Ascending aorta (tissue), 2 donors: ENCODE measurements at regions not wholly inside any gene's neighbourhood (a gene's known extent, or its start where the extent isn't known, plus 50 kb on each side); places are given as distances from the start of the nearest gene placed in this dataset.

Experiments
- DNase-seq, 2 donors: peaks; one replicate each; pipeline ENCODE4 v3.0.0-alpha.2; 2019; ENCODE audit warnings: low spot score in 2 of 2
- H3K27ac ChIP-seq, 2 donors: fragments of 200-600 bp; sonication (generic); one replicate each; pipeline ENCODE4 v1.5.1; 2016 to 2017; ENCODE audit warnings: mild to moderate bottlenecking in 1 of 2
- H3K27me3 ChIP-seq: fragments of 200-600 bp; sonication (generic); one replicate; pipeline ENCODE4 v1.5.1; 2017
- H3K36me3 ChIP-seq, 2 donors: fragments of 200-600 bp; sonication (generic); one replicate each; pipeline ENCODE4 v1.5.1; 2016
- H3K4me1 ChIP-seq, 2 donors: fragments of 200-600 bp; sonication (generic); one replicate each; pipeline ENCODE4 v1.5.1; 2016 to 2017; ENCODE audit warnings: mild to moderate bottlenecking in 1 of 2
- H3K4me3 ChIP-seq, 2 donors: fragments of 200-600 bp; sonication (generic); one replicate each; pipeline ENCODE4 v1.5.1; 2016 to 2017; ENCODE audit warnings: mild to moderate bottlenecking in 1 of 2
- H3K9me3 ChIP-seq, 2 donors: fragments of 200-600 bp; sonication (generic); one replicate each; pipeline ENCODE4 v1.5.1; 2016
- CTCF ChIP-seq, 3 experiments: fragments of 200-600 bp in 2 of 3; fragments of 450-650 bp in 1 of 3; sonication (generic) in 2 of 3; IDR thresholded peaks; one replicate each; pipeline ENCODE4 v1.5.1; 2016 to 2019; ENCODE audit warnings: antibody characterized with exemption in 3 of 3, mild to moderate bottlenecking in 1 of 3, moderate library complexity in 1 of 3
- intact Hi-C: fragments of 100-400 bp; cut with DNase I; formaldehyde crosslinking; loops from one replicate; pipeline ENCODE4 v1.15.1; 2023

- no peaks in the 10 kb centered on the region for H3K27me3 ChIP-seq
- H3K4me1 ChIP-seq, result no peaks in the 10 kb centered on the region
- no peak overlapping the region for H3K27ac ChIP-seq
- H3K9me3 ChIP-seq, result no peaks in the 10 kb centered on the region
- intact Hi-C loops, result no loop called here
- TF ChIP-seq CTCF (IDR thresholded peaks at IDR 0.05), result no peak
- no peak overlapping the region for H3K4me3 ChIP-seq
- no peaks in the 10 kb centered on the region for H3K36me3 ChIP-seq
- no peak for DNase-seq
Measured at GRCh38 chr6:132952031-132952867, 137.9 kb downstream of the RPS12 start.

- no peaks in the 10 kb centered on the region for H3K9me3 ChIP-seq
- H3K36me3 ChIP-seq, result no peaks in the 10 kb centered on the region
- DNase-seq, result no peak
- H3K27ac ChIP-seq, result no peak overlapping the region
- H3K27me3 ChIP-seq, result no peaks in the 10 kb centered on the region
- H3K4me1 ChIP-seq, result no peaks in the 10 kb centered on the region
- H3K4me3 ChIP-seq, result no peak overlapping the region
- intact Hi-C loops, result no loop called here
- no peak for TF ChIP-seq CTCF (IDR thresholded peaks at IDR 0.05)
Measured at GRCh38 chr6:132952986-132953385, 138.6 kb downstream of the RPS12 start.

GRCh38 chr6:132954222-132954621 is 139.9 kb downstream of the RPS12 start:
- no peak overlapping the region for H3K4me3 ChIP-seq
- H3K9me3 ChIP-seq, result no peaks in the 10 kb centered on the region
- H3K27me3 ChIP-seq, result no peaks in the 10 kb centered on the region
- H3K4me1 ChIP-seq, result no peaks in the 10 kb centered on the region
- intact Hi-C loops, result no loop called here
- DNase-seq, result no peak
- TF ChIP-seq CTCF (IDR thresholded peaks at IDR 0.05), result no peak
- no peak overlapping the region for H3K27ac ChIP-seq
- H3K36me3 ChIP-seq, result no peaks in the 10 kb centered on the region

GRCh38 chr6:132954936-132955335 is 140.6 kb downstream of the RPS12 start:
- H3K9me3 ChIP-seq, result no peaks in the 10 kb centered on the region
- H3K36me3 ChIP-seq, result no peaks in the 10 kb centered on the region
- H3K27me3 ChIP-seq, result no peaks in the 10 kb centered on the region
- H3K27ac ChIP-seq, result no peak overlapping the region
- no peaks in the 10 kb centered on the region for H3K4me1 ChIP-seq
- intact Hi-C loops, result no loop called here
- no peak overlapping the region for H3K4me3 ChIP-seq
- no peak for DNase-seq
- no peak for TF ChIP-seq CTCF (IDR thresholded peaks at IDR 0.05)

GRCh38 chr6:132959639-132960326 is 145.4 kb downstream of the RPS12 start:
- H3K27ac ChIP-seq, result no peak overlapping the region
- no peak for DNase-seq
- H3K4me1 ChIP-seq, result no peaks in the 10 kb centered on the region
- no peaks in the 10 kb centered on the region for H3K36me3 ChIP-seq
- H3K27me3 ChIP-seq, result no peaks in the 10 kb centered on the region
- no peak overlapping the region for H3K4me3 ChIP-seq
- no peaks in the 10 kb centered on the region for H3K9me3 ChIP-seq
- no peak for TF ChIP-seq CTCF (IDR thresholded peaks at IDR 0.05)
- intact Hi-C loops, result loop anchor here (5.0 kb wide), 1 partner anchor 593 kb away; no protein-coding TSS in a partner anchor
